ENCODE measurements at regions not wholly inside any gene's neighbourhood (a gene's known extent, or its start where the extent isn't known, plus 50 kb on each side); places are given as distances from the start of the nearest gene placed in this dataset.

DNA sequence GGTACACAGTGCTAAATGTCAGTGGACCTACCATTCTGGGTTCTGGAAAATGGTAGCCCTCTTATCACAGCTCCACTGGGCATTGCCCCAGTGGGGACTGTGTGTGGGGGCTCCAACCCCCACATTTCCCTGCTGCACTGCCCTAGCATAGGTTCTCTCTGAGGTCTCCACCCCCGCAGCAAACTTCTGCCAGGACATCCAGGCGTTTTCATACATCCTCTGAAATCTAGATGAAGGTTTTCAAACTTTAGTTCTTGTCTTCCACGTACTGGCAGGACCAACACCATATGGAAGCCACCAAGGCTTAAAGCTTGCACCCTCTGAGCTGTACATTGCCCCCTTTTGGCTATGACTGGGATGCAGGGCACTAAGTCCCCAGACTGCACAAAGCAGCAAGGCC is 788.2 kb upstream of the ALCAM start:
- no peak for FAIRE-seq
- no peak overlapping the region for H4K91ac ChIP-seq (replicated peaks; ENCODE audit: insufficient read length, low read length)
- H3K14ac ChIP-seq (ENCODE audit: insufficient read length) = no peak overlapping the region
- peaks cover 0 to 4% (median 0%) of the 10 kb centered on the region in 4 experiments; a peak in 2 of 8 replicates for H3K36me3 ChIP-seq (ENCODE audit: control insufficient read depth in 2 of 4, insufficient read depth in 4 of 4, low read length in 3 of 4)
- no peak overlapping the region for H2BK120ac ChIP-seq (replicated peaks; ENCODE audit: low read depth, low read length)
- CTCF ChIA-PET (ENCODE audit: partially characterized antibody) = no interaction called here
- H4K8ac ChIP-seq (ENCODE audit: extremely low read depth, insufficient read depth, low read length) = no peak overlapping the region
- no peak overlapping the region for H2AFZ ChIP-seq (ENCODE audit: low read length)
- H3K4me3 ChIP-seq (ENCODE audit: extremely low read depth in 1 of 4, insufficient read depth in 2 of 4, low read depth in 3 of 4, low read length in 4 of 4) = no peak overlapping the region
- no peak overlapping the region for H2BK12ac ChIP-seq (ENCODE audit: low read depth, low read length)
- no peak overlapping the region for H2BK5ac ChIP-seq (ENCODE audit: low read depth, low read length)
- H4K5ac ChIP-seq (ENCODE audit: insufficient read length, low read depth, low read length) = no peak overlapping the region
- no peaks in the 10 kb centered on the region for H3K79me2 ChIP-seq (ENCODE audit: control insufficient read depth in 1 of 2, insufficient read depth in 2 of 2, low read length in 2 of 2)
- H3K27me3 ChIP-seq (replicated peaks in 1 of 4; ENCODE audit: control insufficient read depth in 3 of 4, extremely low read depth in 1 of 4, insufficient read depth in 3 of 4, low read length in 3 of 4) = no peaks in the 10 kb centered on the region
- no peak overlapping the region for H3K56ac ChIP-seq (replicated peaks; ENCODE audit: insufficient read length, low read depth, low read length)
- H3K23ac ChIP-seq (ENCODE audit: insufficient read length) = no peak overlapping the region
- H3K23me2 ChIP-seq (ENCODE audit: low read depth, low read length) = no peaks in the 10 kb centered on the region
- no peak overlapping the region for H3K4me2 ChIP-seq (ENCODE audit: insufficient read depth in 1 of 2, low read depth in 2 of 2, low read length in 2 of 2)
- no peaks in the 10 kb centered on the region for H3K79me1 ChIP-seq (ENCODE audit: low read depth, low read length)
- no peak overlapping the region for H3K27ac ChIP-seq (ENCODE audit: low read depth, low read length)
- POLR2A ChIA-PET (ENCODE audit: partially characterized antibody) = no interaction called here
- TF ChIP-seq, protein P1, sequence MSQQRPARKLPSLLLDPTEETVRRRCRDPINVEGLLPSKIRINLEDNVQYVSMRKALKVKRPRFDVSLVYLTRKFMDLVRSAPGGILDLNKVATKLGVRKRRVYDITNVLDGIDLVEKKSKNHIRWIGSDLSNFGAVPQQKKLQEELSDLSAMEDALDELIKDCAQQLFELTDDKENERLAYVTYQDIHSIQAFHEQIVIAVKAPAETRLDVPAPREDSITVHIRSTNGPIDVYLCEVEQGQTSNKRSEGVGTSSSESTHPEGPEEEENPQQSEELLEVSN (IDR thresholded peaks at IDR 0.05) = no peak
- TF ChIP-seq CHD1 (IDR thresholded peaks at IDR 0.05; ENCODE audit: low read depth, low read length) = no peak
- no peak overlapping the region for H3K9ac ChIP-seq (replicated peaks in 1 of 4; ENCODE audit: extremely low read depth in 1 of 4, low read depth in 3 of 4, low read length in 3 of 4)
- H4K20me1 ChIP-seq (replicated peaks in 1 of 2; ENCODE audit: control insufficient read depth in 1 of 2, insufficient read depth in 2 of 2, low read length in 2 of 2) = no peaks in the 10 kb centered on the region
- no peak overlapping the region for H2BK20ac ChIP-seq (ENCODE audit: low read length)
- no peaks in the 10 kb centered on the region for H3K4me1 ChIP-seq (replicated peaks in 1 of 4; ENCODE audit: control insufficient read depth in 3 of 4, insufficient read depth in 4 of 4, low read length in 3 of 4)
- H3K18ac ChIP-seq (ENCODE audit: extremely low read depth, low read length) = no peak overlapping the region
- no peak overlapping the region for H2BK15ac ChIP-seq (ENCODE audit: low read length)
- H2AK5ac ChIP-seq (ENCODE audit: low read depth, low read length) = no peak overlapping the region
- 80% methylated on average over 3 of the region's 3 CpGs; no CpG with 5 or more reads in 1 of the 2 experiments for WGBS, 2 experiments (ENCODE audit: extremely low coverage in 1 of 2, insufficient coverage in 1 of 2, insufficient read length in 1 of 2, insufficient replicate concordance in 2 of 2, low coverage in 1 of 2, low lambda C conversion rate in 2 of 2, missing lambda C conversion rate in 1 of 2)
- peaks cover 34 to 36% of the 10 kb centered on the region in 2 experiments for H3K9me3 ChIP-seq (ENCODE audit: insufficient read depth in 2 of 2, low read depth in 1 of 2, low read length in 1 of 2)
- no peak for DNase-seq (ENCODE audit: low read depth in 1 of 2, low spot score in 2 of 2)
- H3K4ac ChIP-seq (replicated peaks; ENCODE audit: insufficient read length, low read depth, low read length) = no peak overlapping the region
